Heart left ventricle (tissue), 13 donors: ENCODE measurements at regions not wholly inside any gene's neighbourhood (a gene's known extent, or its start where the extent isn't known, plus 50 kb on each side); places are given as distances from the start of the nearest gene placed in this dataset.

ENCODE experiments used
- POLR2A ChIP-seq, 2 donors: fragments of 450-650 bp; IDR thresholded peaks; one replicate each; pipeline ENCODE4 v1.6.1; 2017; ENCODE audit warnings: antibody characterized with exemption in 2 of 2, mild to moderate bottlenecking in 2 of 2, moderate library complexity in 2 of 2
- TF ChIP-seq, protein P1 (sequence below), 12 donors: fragments of 200-600 bp; sonication (generic) in 4 of 12; IDR thresholded peaks; one replicate each; pipeline versions ENCODE4 v1.5.0 to v1.8.0; 2018 to 2022; ENCODE audit warnings: antibody characterized with exemption in 12 of 12, mild to moderate bottlenecking in 5 of 12
- donor health status: ischemic (EF 13 %, LVEDD 7.1; RV severe dilation, severe dysfunction).
- donor health status: DM: no; HTN: yes; CAD: no.
- donor health status: DM: no; HTN: no; CAD: no.
- donor health status: ischemic (EF 25% LVEDD 6.9; RV normal size, moderate dysfunction).
- donor health status: ischemic (EF 25% LVEDD 5.7; RV mildly dilated, moderate dysfunction).
- donor health status: ischemic (EF 35%, LVEDD 5.7; RV mildly dilated, moderate dysfunction).
- donor health status: nonischemic (EF 11% LVEDD 7.7; RV severe dilation, severe dysfunction).
- donor health status: DM: yes; HTN: yes; CAD: no.
- donor health status: PGD.
- donor health status: ischemic (EF 29% LVEDD 5.4; RV normal size, mild dysfunction).
- donor health status: nonischemic (EF 23%, LVEDD 6.1; RV moderate dilation, normal function).

- no peak for TF ChIP-seq POLR2A (IDR thresholded peaks at IDR 0.05)
- TF ChIP-seq, protein P1, sequence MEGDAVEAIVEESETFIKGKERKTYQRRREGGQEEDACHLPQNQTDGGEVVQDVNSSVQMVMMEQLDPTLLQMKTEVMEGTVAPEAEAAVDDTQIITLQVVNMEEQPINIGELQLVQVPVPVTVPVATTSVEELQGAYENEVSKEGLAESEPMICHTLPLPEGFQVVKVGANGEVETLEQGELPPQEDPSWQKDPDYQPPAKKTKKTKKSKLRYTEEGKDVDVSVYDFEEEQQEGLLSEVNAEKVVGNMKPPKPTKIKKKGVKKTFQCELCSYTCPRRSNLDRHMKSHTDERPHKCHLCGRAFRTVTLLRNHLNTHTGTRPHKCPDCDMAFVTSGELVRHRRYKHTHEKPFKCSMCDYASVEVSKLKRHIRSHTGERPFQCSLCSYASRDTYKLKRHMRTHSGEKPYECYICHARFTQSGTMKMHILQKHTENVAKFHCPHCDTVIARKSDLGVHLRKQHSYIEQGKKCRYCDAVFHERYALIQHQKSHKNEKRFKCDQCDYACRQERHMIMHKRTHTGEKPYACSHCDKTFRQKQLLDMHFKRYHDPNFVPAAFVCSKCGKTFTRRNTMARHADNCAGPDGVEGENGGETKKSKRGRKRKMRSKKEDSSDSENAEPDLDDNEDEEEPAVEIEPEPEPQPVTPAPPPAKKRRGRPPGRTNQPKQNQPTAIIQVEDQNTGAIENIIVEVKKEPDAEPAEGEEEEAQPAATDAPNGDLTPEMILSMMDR (IDR thresholded peaks at IDR 0.05), result no peak
These were observed 69.8 kb upstream of the SCEL start for GRCh38 chr13:77465603-77466195.
